ENCODE measurements at regions not wholly inside any gene's neighbourhood (a gene's known extent, or its start where the extent isn't known, plus 50 kb on each side); places are given as distances from the start of the nearest gene placed in this dataset.

- TF ChIP-seq, protein P1, sequence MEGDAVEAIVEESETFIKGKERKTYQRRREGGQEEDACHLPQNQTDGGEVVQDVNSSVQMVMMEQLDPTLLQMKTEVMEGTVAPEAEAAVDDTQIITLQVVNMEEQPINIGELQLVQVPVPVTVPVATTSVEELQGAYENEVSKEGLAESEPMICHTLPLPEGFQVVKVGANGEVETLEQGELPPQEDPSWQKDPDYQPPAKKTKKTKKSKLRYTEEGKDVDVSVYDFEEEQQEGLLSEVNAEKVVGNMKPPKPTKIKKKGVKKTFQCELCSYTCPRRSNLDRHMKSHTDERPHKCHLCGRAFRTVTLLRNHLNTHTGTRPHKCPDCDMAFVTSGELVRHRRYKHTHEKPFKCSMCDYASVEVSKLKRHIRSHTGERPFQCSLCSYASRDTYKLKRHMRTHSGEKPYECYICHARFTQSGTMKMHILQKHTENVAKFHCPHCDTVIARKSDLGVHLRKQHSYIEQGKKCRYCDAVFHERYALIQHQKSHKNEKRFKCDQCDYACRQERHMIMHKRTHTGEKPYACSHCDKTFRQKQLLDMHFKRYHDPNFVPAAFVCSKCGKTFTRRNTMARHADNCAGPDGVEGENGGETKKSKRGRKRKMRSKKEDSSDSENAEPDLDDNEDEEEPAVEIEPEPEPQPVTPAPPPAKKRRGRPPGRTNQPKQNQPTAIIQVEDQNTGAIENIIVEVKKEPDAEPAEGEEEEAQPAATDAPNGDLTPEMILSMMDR (IDR thresholded peaks at IDR 0.05): no peak
- no peak for TF ChIP-seq POLR2A (IDR thresholded peaks at IDR 0.05)
Measured at GRCh38 chr6:165900970-165901369, 237.9 kb upstream of the PDE10A start.
